LNCAP (cell line): ENCODE measurements at regions not wholly inside any gene's neighbourhood (a gene's known extent, or its start where the extent isn't known, plus 50 kb on each side); places are given as distances from the start of the nearest gene placed in this dataset.
A peak's percentile ranks its signal among the peaks of the same experiment; 100 is the strongest.

Experiments used
- TF ChIP-seq, protein P1 (sequence below): fragments of 450-650 bp; IDR thresholded peaks from 2 replicates; pipeline ENCODE4 v1.5.1; 2017; ENCODE audit warnings: mild to moderate bottlenecking

DNA sequence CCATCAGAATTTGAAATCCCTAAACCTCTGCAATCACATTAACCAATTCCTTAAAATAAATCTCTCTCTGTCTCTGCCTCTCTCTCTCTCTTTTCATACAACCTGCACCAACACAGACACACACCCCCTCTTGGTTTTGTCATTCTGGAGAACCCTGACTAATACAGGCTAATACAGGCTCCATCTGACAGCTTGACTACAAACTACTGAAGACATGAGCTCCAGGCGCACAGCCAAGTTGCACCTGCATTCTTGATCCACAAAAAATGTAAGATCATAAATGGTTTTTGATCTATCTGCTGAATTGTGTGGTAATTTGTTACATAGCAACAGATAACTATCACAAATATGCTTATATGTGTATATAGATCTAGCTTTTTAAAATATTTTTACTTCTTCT lies 2414.2 kb downstream of the PCDH7 start:
- TF ChIP-seq, protein P1, sequence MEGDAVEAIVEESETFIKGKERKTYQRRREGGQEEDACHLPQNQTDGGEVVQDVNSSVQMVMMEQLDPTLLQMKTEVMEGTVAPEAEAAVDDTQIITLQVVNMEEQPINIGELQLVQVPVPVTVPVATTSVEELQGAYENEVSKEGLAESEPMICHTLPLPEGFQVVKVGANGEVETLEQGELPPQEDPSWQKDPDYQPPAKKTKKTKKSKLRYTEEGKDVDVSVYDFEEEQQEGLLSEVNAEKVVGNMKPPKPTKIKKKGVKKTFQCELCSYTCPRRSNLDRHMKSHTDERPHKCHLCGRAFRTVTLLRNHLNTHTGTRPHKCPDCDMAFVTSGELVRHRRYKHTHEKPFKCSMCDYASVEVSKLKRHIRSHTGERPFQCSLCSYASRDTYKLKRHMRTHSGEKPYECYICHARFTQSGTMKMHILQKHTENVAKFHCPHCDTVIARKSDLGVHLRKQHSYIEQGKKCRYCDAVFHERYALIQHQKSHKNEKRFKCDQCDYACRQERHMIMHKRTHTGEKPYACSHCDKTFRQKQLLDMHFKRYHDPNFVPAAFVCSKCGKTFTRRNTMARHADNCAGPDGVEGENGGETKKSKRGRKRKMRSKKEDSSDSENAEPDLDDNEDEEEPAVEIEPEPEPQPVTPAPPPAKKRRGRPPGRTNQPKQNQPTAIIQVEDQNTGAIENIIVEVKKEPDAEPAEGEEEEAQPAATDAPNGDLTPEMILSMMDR: no peak

DNA sequence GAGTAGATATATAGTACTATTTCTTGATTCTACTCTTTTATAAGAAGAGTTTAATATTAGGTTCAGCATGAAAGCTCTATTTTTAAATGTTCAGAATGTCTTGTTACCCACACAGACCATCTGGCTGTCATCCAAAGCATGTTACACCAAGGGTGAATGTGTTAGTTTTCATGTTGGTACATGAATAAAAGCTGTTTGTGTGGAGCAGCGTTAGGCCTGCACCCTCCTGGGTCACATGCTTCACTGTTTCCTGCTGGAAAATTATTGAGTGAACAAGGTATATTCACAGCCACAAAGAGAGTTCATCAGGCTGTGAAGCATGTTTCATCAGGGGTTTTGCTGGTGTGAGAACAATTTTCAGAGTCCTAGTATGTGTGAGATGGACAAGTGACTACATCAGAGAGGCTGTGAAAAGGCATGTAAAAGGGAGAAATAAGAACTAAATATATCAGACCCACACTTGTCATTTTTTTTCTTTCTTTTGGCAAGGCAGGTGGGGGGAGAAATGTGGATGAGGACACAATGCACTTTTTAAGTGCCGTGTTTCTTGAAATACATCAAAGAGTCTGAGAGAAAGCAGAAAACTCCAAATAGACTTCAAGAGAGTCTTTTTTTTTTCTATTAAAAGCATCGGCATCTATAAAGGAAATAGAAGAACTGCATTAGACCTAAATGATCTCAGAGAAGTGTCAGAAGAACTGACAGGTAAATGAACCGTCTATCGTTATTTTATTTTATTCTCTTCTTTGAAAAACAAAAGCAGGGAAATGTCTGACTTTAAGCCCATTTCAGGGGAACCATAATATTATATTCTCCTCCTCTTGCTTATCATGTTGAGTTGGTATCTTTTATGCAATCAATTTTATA lies 2429.7 kb downstream of the PCDH7 start:
- TF ChIP-seq, protein P1: no peak

DNA sequence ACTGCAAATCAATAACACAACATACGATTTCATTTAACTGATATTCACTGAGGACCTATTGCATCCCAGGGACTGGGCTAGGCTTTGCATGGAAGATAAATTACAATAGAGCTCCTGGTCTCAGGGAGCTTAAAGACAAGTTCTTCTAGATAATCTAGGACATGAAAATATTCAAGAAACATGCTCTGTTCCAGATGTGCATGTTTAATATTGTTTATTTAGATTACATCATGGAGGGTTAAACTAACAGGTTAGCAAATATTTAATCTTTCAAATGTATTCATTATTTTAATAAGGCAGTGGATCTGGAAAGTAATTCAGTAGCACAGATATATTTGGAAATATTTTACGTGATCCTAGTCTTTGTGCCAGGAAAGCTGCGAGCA lies 2430.3 kb downstream of the PCDH7 start:
- TF ChIP-seq, protein P1: no peak

DNA sequence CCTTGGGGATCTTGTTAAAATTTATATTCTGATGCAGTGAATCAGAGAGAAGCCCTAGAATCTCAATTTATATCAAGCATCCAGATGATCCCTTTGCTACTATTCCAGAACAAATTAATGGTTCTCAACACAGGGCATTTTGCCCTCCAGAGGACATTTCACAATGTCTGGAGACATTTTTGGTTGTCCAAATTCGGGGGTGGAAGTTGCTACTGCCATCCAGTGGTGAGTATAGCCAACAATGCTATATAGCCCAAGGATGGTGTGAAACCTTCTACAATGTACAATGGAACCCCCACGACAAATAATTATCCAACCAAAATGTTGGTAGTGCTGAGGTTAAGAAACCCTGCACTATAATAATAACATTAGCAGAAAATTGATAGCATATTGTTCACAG lies 2440.0 kb downstream of the PCDH7 start:
- TF ChIP-seq, protein P1: peak; percentile 53

DNA sequence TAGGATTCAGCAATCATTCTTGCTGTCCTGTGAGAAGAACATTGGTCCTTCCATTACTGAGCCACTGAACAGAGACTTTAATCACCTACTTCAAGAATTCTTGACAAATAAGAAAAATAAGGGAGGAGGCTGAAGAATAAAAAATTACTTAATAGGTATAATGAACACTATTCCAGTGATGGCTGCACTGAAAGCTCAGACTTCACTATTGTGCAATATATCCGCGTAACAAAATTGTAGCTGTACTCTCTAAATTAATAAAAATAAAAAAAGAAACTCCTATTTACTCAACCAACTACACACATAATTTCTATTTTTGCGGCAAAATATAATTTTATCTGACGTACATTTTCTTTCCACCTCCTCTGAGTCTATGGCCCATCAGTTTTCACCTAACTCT lies 2441.0 kb downstream of the PCDH7 start:
- TF ChIP-seq, protein P1: no peak

DNA sequence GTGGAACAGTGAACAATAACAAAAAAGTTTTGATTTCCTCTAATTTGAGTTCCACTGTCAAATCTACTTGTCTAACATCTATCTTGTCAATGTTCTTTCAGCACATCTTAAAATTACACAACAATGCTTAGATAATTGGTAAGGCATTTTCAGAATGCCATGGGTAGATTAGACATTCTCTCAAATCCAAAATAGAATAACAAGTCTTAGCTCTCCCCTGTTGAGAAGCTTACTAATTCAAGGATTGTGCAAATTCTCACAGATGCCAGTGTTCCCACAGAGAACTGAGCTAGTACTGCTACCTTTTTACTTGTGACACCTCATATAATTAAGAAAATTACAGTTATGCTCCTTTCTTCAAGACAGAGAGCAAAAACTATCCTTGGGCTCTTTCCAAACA lies 2442.0 kb downstream of the PCDH7 start:
- TF ChIP-seq, protein P1: no peak

DNA sequence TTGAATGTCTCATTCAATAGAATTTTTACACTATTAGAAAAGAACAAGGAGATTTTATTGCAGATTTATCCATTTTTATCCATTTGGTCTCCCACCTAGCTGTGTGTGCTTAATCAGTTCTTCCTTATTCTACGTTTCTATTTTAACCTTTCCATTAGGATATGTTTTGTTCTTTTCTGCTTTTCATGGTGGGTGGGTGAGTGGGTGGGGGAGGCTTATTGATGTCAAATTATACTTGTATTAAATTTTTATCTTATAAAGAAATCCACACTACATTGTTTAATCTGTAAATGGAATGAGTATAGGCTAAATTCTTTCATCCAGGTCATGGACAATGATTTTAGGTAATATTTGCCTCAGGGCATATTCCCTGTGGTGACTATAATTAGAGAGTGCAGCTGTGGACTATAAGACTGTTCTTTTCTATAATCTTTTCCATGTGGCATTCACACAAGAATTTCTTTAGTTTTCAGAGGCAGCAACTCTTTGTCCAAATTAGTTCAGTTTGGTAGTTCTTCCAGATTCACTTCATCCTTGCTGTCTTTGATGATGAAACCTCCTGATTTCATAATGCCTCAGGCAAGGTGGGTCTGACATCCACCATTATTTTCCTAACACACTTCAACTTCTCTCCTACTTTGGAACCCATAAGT lies 2451.8 kb downstream of the PCDH7 start:
- TF ChIP-seq, protein P1: no peak
